T-helper 2 cell (primary cell): ENCODE measurements at regions not wholly inside any gene's neighbourhood (a gene's known extent, or its start where the extent isn't known, plus 50 kb on each side); places are given as distances from the start of the nearest gene placed in this dataset.

Source experiments
- DNase-seq, 5 experiments: peaks; one replicate each; pipeline versions ENCODE4 v3.0.0 to v3.0.0-alpha.2; 2012 to 2022

- no peak for DNase-seq
Measured at GRCh38 chr12:127526925-127527324, 740.0 kb upstream of the TMEM132C start.

DNA sequence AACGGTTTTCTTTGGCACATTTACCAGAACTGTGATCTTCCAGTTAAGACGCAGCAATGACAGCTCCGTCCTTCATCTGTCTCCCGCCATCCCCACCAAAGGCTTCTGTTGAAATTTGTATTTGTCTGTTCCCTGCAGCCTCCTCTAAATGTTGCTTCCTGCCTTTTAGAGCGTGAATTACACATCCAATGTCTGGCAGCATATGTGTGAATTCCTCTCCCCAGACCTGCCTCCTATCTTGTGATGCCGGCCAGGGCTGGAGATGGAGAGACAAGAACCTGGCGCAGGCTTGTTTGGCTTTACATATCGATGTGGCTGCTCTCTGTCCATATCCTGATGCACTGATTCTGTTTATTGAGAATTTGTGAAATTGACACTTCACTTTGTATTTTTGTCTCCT, 738.4 kb upstream of the TMEM132C start:
- DNase-seq: no peak

GRCh38 chr12:127531542-127531941, 735.4 kb upstream of the TMEM132C start:
- no peak for DNase-seq

DNA sequence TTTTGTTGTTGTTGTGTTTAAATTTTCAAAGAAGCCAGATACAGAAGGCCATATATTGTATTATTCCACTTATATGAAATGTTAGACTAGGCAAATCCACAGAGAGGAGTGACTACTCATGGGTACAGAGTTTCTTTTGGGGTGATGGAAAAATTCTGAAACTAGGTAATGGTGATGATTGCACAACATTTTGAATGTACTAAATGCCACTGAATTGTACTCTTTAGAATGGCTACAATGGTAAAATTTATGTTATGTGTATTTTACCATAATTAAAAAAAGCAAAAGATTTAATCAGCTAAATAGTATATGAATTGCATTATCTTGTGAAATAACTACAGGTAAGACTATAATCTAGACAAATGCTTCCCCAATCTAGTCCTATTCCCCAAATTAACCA, 733.6 kb upstream of the TMEM132C start:
- DNase-seq: no peak

DNA sequence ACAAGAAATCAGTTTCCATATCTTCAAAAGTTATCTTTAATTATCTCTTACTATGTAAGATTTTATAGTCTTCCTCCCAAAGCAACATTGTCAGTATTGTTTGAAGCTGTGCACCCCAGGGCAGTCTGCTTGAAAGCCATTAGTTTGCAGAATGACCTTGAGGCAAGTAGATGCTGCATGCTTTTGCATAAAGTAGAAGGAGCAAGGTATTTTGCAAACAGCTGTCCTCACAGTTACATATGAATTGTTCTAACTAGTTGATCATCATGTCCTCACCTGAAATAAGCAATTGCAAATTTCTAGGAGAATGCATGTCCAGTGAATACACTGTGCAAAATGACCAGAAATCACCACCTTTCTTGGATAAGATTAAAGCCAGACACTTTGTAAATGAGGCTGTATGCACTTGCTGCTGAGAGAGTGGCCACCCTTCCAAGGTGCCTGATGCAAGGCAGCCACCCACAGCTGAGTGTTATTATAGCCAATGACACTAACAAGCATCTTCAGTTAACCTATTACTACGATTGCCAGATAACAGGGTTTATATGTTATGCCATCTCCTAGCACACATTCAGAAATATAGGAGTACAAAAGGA, 730.0 kb upstream of the TMEM132C start:
- DNase-seq: no peak

- DNase-seq: no peak
Measured at GRCh38 chr12:127538316-127538715, 728.7 kb upstream of the TMEM132C start.

GRCh38 chr12:127539226-127539858, 727.6 kb upstream of the TMEM132C start:
- no peak for DNase-seq

- DNase-seq: no peak
Measured at GRCh38 chr12:127542391-127542790, 724.6 kb upstream of the TMEM132C start.

DNA sequence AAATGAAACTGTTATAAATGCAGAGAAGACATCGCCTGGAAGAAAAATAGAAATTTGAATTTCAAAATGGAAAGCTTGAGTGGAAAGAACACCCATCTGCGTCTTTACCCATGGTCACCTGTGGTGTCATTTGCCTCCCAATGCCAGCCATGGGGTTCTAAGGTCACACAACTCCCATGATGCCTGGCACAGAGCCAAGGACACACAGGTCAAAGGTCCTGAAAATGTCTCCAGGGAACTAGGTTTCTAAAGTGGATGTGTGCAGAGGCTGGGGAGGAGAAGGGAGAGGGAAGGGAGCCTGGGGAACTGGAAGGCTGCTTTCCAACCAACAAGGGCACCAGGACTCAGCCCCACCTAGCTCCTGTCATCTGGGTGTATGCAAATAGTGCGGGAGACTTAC, 724.0 kb upstream of the TMEM132C start:
- DNase-seq: no peak

GRCh38 chr12:127546721-127547505, 720.1 kb upstream of the TMEM132C start:
- no peak for DNase-seq

- no peak for DNase-seq
Measured at GRCh38 chr12:127548123-127548553, 718.8 kb upstream of the TMEM132C start.

DNA sequence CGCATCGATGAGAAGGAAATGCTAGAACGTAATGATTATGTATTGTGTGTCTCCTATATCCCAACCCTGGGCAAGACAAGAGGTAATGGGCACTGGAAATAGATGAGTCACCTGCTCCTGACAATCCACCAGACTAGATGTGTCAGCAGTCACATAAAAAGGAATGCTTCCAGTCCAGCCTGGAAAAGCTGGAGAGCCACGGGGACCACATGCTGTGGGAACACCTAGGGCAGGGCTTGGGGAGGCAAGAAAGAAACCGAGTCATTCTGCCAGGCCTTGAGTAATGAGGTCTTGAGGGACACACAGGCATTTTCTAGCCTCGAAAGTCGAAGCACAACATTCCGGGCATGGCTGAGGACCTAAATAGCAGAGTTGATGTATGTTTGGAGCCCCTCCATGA, 716.7 kb upstream of the TMEM132C start:
- no peak for DNase-seq

GRCh38 chr12:127552838-127553237, 714.1 kb upstream of the TMEM132C start:
- no peak for DNase-seq

DNA sequence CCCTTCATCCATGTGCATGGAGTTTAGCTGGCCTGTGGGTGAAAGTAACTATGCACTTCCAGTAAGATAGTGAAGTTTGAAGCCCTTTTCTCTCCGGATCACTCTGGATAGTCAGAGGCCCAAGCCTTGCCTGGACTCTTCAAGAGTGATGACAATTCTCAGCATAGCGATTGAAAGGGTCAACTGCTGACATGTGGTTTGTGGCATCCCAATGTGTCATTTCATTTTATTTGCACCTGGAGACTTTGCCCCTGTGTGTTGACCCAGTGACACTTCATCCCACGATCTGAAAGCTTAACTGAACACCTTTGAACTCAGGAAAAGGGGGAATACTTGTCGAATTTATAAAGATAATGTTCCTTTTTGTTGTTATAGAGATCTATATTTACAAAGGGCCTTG, 711.9 kb upstream of the TMEM132C start:
- no peak for DNase-seq

DNA sequence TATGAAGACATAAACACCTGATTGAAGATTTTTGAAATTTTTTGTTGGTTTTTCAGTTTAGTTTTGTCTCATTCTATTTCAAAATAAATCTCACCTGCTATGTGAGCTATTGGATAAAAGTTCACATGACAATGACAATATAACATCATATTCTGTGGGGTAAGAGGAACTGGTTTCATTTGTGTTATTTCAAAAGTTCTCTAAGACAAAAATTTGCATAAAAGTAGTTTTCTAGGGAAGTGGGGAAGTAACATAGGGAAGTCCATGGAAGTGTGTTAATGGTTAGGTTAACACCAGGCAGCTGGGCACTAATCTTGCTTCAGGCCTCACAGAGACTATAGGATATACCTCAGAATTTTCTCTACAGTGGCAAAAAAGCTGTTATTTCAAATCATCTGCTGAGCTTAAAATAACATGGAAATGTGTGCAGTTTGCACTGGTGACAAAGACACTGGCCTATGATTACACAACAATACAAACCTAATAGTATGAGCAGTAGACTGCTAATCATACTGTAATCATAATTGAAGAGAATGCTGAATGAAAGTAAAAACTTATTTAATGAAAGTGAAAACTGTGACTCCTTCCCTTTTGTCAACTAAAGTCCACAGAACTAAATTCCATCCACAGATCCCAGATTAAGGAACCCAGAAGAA, 710.6 kb upstream of the TMEM132C start:
- no peak for DNase-seq

DNA sequence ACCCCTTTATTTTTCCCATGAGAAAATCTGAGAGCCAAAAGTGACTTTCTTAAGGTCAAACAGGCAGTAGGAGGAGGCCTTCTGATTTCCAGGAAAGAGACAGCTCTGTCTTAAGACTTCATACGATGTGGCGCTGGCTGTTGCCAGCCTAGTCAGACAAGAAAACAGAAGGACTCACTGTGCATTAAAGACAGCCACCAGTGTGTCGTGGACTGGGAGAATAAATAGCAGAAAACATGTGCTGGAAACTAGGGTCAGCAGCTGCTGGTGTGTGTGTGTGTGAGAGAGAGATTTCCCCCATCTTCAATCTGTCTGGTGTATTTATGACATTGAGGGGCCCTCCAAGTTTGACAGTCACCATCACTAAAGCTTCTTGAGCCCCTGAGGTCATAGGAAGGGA, 708.6 kb upstream of the TMEM132C start:
- DNase-seq: peak in 1 of 5 experiments; percentile 9

DNA sequence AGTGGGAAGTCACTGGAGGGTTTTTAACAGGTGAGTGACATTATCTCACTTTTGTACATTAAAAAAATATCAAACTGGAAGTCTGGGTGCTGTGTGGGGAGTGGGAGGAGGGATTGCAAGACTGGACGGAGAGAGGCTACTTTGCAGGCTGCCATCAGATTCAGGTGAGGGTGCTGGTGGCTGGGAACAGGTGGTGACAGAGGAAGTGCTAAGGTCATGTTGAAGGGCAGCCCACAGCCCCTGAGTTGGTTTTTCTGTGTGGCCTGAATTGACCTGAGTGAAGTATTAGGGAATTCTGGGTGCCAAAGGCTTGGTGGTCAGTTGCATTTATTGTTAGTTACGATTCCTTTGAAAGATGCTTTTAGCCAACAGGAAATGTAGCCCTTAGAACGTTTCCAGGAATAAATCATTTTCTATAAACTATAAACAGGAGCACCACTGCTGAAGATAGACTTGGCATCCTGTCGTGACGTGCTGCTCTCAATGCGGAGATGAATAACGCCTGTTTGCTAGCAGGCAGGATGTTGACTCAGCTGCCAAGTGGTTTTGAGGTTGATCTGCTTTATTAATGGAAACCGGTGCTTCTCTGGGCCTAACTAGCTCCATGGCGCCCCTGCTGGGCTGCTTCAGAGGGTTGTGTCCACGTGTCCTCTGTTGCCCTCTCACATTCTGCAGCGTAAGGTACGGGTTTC, 707.5 kb upstream of the TMEM132C start:
- DNase-seq: peak in 3 of 5 experiments; percentile 31 to 99 (median 44)

DNA sequence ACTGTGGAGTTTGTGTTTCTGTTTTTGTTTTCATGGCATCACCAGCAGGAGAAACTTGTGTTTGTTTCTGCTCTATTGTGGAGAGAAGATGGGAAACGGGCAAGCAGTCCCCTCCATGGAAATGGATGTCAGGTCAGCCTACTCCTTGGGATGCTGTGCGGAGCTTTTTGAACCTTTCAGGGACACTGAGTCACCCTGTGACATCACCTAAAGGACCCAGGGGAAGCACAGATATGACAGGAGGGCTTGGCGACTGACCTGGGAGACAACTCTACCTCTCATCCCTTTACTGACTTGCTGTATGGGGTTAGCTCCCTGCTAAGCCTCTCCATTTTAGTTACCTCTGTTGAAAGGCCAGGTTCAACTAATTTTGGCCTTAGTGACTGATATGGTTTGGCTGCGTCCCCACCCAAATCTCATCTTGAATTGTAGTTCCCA, 706.9 kb upstream of the TMEM132C start:
- no peak for DNase-seq

DNA sequence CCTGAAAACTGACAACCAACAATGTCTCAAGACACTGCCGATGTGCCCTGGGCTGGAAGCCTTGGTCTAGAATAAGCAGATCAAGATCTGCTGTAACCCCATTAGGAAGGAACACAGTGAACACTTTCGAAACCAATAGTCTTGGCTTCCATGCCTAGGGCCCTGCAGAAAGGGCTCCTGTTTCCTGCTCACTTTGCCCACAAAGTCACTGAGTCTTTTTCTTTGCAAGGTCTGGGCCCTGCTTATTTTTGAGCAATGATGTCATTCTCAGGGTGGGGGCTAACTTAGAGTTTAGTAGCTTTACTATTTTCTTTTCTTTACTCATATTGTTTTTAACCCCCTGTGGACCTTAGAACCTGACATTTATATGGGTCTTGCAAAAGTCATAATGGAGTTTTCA, 704.2 kb upstream of the TMEM132C start:
- peak in 1 of 5 experiments; percentile 67 for DNase-seq

- DNase-seq: no peak
Measured at GRCh38 chr12:127565241-127565640, 701.7 kb upstream of the TMEM132C start.

DNA sequence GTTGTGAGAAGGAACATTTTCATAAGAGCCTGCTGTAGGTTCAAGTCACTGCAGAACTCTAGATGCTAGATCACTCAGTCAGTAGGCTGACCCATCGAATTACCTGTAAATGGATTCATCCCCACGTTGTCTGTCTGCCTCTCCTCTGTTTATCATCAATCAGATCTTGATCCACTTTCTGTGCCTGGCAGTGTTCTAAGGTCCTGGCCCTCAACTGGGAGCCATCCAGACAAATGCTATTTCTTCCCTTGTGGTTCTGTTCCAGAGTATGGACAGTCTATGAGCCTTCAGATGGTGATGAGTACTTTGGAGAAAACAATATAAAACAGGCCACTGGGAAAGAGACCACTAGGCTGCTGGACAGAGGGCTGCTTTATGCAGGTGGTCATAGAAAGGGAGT, 699.4 kb upstream of the TMEM132C start:
- DNase-seq: no peak

GRCh38 chr12:127570387-127570786, 696.6 kb upstream of the TMEM132C start:
- DNase-seq: no peak
